Stimulated activated CD4-positive, alpha-beta T cell treated with anti-CD3 and anti-CD28 coated beads, TNF-alpha, amount 100 ng/mL, for 1 hour (primary cell): ENCODE measurements at regions not wholly inside any gene's neighbourhood (a gene's known extent, or its start where the extent isn't known, plus 50 kb on each side); places are given as distances from the start of the nearest gene placed in this dataset.
"Not testable (repeated sequence)": the region's sequence is repeated elsewhere in the genome, so short reads cannot be mapped to it uniquely, and the experiment has no call there.

ENCODE experiments used
- DNase-seq, 3 donors: peaks; one replicate each; pipeline ENCODE4 v3.0.0-alpha.2; 2020; ENCODE audit warnings: low read depth in 3 of 3, low spot score in 1 of 3

DNA sequence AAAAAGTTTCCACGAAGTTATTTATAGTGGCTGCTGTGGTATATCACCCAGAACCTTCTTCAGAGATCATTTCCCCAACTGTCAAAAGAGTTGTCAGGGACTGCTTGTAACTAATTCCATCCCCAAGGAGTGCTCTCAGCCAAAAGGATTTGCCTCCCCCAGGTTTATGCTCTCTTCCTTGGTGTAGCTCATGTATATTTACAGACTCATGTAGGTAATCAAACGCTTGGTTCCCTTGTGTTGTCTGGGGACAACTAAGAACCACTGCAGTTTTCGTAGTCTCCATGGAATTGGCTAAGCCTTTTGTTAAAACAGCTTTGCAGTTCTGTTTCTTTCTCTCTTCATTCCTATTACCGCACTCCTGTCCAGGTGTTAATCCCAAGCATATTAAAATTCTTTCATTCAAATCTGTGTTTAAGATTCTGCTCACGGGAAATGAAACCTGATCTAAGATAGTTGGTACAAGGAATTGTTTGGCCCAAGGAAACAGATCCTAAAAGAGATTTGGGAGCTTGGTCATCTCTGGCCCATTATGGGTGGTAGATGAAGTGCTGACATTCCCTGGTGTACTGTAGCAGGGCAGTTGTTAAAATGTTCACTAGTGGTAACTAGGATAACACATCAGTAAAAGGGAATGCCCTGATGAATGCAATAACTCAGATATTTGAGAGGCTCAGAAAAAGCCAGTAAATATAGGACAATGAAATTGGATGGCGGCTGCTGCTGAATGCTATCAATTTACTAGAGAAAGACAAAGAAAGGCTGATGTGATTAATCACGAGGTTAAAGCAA lies 361.3 kb upstream of the GBE1 start:
- DNase-seq, result no peak

DNA sequence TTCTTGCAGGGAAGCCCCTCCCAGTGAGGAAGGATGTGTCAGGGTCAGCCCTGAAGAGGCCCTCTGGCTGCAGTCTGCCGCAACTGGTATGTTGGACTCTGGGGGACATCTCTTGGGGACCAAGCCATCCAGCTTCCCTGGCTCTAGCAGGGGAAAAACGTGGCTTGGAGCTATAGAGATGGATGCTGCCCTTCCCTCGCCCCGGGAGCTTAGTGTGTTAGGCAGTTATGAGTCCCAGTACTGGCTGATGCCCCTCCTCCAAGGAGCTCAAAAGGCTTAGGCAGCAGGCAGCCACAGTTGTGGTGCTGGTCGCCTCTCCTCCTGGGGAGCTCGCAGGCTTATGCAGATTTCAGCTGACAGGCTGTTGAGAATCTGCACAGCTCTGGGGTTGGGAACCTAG lies 353.1 kb upstream of the GBE1 start:
- no peak for DNase-seq

DNA sequence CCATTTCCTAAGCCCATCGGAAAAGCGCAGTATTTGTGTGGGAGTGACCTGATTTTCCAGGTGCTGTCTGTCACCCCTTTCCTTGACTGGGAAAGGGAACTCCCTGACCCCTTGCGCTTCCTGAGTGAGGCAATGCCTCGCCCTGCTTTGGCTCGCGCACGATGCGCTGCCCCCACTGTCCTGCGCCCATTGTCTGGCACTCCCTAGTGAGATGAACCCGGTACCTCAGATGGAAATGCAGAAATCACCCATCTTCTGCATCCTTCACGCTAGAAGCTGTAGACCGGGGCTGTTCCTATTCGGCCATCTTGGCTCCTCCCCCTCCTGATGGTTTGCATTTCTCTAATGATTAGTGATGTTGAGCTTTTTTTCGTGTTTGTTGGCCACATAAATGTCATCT lies 349.3 kb upstream of the GBE1 start:
- DNase-seq, result not testable (repeated sequence)

DNA sequence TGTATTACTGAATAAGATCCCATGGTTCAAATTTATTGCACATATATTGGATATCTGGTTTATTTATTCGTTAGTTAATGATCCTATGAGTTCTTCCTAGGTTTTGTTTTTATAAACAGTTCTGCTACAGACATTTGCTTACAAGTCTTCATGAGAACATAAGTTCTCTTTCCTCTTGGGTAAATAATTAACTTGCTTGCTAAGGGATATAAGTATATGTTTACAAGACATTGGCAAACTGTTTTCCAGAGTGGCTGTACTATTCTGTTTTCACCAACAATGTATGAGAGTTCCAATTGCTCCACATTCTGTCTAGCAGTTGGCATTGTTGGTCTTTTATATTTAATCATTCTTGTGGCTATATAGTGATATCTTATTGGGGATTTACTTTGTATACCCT lies 341.8 kb upstream of the GBE1 start:
- no peak for DNase-seq

DNA sequence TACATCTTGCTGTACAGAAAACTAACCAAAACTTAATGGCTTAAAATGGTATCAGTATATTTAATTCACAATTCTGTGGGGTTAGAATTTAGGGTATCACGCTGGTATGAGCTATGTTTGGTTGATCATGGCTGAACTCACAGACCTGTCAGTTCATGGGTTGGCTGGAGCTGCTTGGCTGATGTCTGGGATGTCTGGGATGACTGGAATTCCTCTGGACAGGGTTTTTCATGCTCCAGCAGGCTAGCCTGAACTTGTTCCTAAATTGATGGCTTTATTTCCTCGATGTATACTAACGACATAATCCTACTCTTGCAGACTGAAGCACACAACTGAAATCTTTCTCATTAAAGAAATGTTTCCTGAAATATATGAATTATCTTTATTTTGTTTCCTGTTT lies 338.9 kb upstream of the GBE1 start:
- DNase-seq, result no peak

DNA sequence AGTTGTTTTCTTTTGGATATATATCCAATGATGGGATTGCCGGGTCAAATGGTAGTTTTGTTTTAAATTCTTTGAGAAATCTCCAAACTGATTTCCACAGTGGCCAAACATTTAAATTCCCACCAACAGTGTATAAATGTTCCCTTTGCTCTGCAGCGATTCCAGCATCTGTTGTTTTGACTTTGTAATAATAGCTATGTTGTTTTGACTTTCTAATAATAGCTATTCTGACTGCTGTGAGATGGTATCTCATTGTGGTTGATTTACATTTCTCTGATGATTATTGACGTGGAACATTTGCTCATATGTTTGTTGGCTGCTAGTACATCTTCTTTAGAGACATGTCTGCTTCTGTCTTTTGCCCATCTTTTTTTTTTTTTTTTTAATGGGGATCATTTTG lies 332.2 kb upstream of the GBE1 start:
- no peak for DNase-seq

DNA sequence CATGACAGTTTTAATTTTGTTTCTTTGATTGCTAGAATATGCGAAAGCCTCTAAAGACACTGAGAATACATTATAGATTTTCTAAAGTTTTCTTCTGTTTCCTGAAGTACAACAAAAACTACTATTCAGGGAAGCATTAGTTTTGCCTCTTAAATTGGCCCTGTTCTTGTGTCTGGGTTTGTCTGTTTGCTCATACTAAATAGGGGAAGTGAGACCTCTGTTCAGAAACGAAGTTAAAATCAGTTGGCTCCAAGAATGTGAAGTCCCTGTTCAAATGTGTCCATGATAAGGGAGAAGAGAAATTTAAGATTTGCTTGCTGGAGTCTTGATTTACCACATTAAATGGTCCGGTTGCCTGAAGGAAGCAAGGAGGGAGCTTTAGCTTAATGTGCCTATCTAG lies 327.3 kb upstream of the GBE1 start:
- DNase-seq, result no peak

- no peak for DNase-seq
Measured at GRCh38 chr3:82087958-82088357, 326.5 kb upstream of the GBE1 start.

DNA sequence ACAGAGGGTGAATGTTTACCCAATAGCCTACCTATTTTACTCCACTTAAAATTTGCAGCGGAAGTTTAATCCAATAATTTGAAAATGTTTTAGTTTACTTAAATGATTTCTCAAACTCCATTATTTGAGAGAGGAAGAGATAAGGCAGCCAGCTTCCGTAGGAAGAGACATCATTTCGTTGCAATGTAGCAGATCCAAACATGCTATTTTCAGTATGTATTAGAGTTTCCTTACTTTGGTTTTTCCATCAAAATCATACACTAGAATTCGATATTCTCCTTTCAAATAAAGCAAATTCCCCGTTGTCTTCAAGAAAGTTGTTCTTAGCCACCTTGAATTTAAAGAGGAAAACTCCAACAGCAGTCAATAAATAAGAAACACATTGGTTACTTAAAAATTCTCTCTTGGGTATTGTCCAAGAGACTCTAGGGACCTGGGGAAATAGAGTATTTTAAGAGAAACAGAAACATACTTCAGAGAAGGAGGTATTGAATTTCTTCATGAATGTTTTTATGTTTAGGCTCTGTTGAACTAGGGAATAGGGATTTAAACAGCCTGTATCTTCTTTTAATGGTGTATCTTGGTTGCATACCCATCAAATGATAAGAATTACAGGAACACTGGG lies 324.5 kb upstream of the GBE1 start:
- no peak for DNase-seq

- DNase-seq, result no peak
Measured at GRCh38 chr3:82085356-82085755, 323.9 kb upstream of the GBE1 start.

- DNase-seq, result no peak
Measured at GRCh38 chr3:82084824-82085223, 323.4 kb upstream of the GBE1 start.

DNA sequence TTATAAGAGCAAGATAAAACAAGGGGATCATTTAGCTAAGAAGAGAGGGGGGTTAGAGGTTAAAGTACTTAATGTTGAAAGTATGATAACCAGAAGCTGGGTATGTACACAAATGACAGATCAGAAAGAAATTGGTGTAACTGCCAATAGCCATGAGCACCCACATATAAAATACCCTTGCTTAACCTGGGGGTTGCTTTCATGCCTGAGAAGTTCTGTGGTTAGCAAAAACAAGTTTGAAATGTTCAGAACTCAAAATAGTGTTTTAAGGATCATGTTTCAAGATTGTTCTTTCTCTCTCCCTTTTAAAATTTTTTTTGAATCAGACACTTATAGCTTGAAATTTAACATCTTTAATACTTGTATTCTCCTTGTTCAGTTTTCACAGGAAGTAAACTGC lies 321.4 kb upstream of the GBE1 start:
- DNase-seq, result no peak

GRCh38 chr3:82081351-82081750 lies 319.9 kb upstream of the GBE1 start:
- DNase-seq, result no peak

DNA sequence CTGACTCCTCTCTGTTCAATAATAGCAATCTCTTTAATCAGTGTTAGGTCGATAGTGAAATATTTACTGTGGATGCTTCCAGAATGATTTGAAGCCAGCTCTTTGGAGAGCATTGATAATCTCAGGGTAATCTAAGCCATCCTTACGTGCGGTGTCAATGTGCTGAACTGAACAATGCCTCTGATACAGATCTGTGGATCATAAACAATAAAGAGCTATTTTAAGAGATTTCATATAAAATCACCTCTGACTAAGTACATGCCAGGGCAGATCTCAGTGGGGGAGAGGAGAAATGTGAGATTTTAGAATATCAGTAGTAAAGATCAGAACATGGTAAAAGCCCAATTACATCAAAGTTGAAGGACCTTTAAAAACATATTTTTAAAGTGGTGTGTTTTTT lies 319.3 kb upstream of the GBE1 start:
- DNase-seq, result no peak

- DNase-seq, result no peak
Measured at GRCh38 chr3:82080261-82080660, 318.8 kb upstream of the GBE1 start.

DNA sequence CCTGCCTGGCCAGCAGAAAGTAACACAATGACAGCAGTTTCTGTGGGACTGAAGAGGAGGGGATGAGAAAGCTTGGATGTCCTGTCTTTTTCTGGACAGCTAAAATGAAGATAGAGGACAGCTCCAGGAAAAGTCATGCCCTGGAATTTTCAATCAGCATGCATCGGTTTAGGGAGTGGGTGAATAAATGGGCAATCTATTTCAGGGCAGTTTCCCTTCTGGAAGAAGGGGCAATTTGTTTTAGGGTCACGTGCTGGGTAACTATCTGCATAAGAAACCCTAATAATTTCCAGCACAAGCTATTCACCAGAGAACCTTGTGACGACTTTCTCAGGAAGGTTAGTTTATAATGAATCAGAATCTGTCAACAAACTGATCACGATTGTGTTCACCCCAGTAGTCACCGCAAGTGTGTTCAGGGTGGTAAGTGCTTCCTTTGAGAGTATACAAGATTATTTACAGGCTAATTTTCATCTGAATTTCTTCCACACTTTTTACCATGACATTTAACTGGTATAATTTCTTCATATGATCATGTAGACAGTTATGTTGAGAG lies 318.0 kb upstream of the GBE1 start:
- no peak for DNase-seq

- DNase-seq, result no peak
Measured at GRCh38 chr3:82078246-82078645, 316.8 kb upstream of the GBE1 start.

- DNase-seq, result no peak
Measured at GRCh38 chr3:82067420-82067819, 306.0 kb upstream of the GBE1 start.

GRCh38 chr3:82058809-82059208 lies 297.4 kb upstream of the GBE1 start:
- no peak for DNase-seq

DNA sequence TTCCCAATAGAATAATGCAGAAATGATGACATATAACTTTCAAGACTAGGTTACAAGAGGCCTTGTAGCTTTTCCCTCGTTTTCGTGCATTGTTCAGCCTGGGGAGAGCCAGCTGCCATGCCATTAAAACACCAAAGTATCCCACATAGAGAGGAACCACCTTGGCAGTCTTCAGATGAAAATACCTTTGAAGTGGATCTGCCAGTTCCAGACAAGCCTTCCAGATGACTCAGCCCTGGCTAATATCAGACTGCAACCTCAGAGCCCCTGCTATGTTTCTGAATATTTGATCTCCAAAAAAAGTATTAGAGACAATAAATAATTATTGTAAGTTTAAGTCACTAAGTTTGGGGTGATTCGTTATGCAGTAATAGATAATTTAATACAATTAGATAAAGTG lies 294.3 kb upstream of the GBE1 start:
- DNase-seq, result no peak

- DNase-seq, result no peak
Measured at GRCh38 chr3:82054849-82055248, 293.4 kb upstream of the GBE1 start.

DNA sequence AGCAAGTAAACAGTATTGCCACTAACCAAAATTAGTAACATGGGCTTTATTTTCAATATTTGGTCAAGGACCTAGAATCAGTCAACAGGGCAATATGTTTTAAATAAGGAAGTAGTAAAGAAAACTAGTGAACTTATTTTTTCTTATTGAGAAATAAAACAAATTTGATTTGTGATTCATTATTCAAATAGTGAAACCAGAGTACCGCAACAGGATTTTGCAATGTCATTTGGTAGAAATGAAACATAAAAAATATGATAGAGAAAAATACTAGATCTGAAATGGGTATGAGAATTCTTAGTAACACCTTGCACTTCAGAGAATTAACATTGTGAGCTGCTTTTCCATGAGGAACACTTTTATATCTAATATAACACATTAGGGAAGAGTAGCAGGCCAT lies 291.8 kb upstream of the GBE1 start:
- DNase-seq, result no peak

- DNase-seq, result no peak
Measured at GRCh38 chr3:82050382-82050781, 288.9 kb upstream of the GBE1 start.
